SH-SY5Y (cell line): ENCODE measurements at regions not wholly inside any gene's neighbourhood (a gene's known extent, or its start where the extent isn't known, plus 50 kb on each side); places are given as distances from the start of the nearest gene placed in this dataset.

Experiments
- GATA2 ChIP-seq: IDR thresholded peaks from 2 replicates; pipeline ENCODE4 v1.6.1; 2011; ENCODE audit warnings: mild to moderate bottlenecking, low read depth, low read length
- GATA3 ChIP-seq: IDR thresholded peaks from 2 replicates; pipeline ENCODE4 v1.6.1; 2011; ENCODE audit warnings: low read depth, mild to moderate bottlenecking, low read length, moderate library complexity

GRCh38 chr9:126155756-126156664 lies 170.6 kb upstream of the MVB12B start:
- TF ChIP-seq GATA2, result no peak
- TF ChIP-seq GATA3, result no peak

GRCh38 chr9:126156898-126157297 lies 169.7 kb upstream of the MVB12B start:
- TF ChIP-seq GATA2 (no peak), GATA3 (no peak)

- TF ChIP-seq GATA2 (no peak), GATA3 (no peak)
Observed at GRCh38 chr9:126157423-126157822, 169.2 kb upstream of the MVB12B start.

- TF ChIP-seq GATA2, result no peak
- TF ChIP-seq GATA3, result no peak
Observed at GRCh38 chr9:126157826-126158587, 168.6 kb upstream of the MVB12B start.

GRCh38 chr9:126158588-126159429 lies 167.8 kb upstream of the MVB12B start:
- TF ChIP-seq GATA2, result no peak
- TF ChIP-seq GATA3, result no peak

GRCh38 chr9:126159430-126160060 lies 167.1 kb upstream of the MVB12B start:
- TF ChIP-seq GATA2 (no peak), GATA3 (no peak)

GRCh38 chr9:126160067-126160853 lies 166.4 kb upstream of the MVB12B start:
- TF ChIP-seq GATA2, result no peak
- TF ChIP-seq GATA3, result no peak

- no peak for TF ChIP-seq GATA3
- no peak for TF ChIP-seq GATA2
Observed at GRCh38 chr9:126160854-126161329, 165.7 kb upstream of the MVB12B start.

- TF ChIP-seq GATA2, result no peak
- no peak for TF ChIP-seq GATA3
Observed at GRCh38 chr9:126162611-126163381, 163.8 kb upstream of the MVB12B start.

GRCh38 chr9:126164796-126165525 lies 161.7 kb upstream of the MVB12B start:
- TF ChIP-seq GATA3 (no peak), GATA2 (no peak)

- no peak for TF ChIP-seq GATA3
- TF ChIP-seq GATA2, result no peak
Observed at GRCh38 chr9:126165755-126166154, 160.9 kb upstream of the MVB12B start.
